ENCODE measurements at regions not wholly inside any gene's neighbourhood (a gene's known extent, or its start where the extent isn't known, plus 50 kb on each side); places are given as distances from the start of the nearest gene placed in this dataset.

GRCh38 chr20:10739566-10739965 is 65.8 kb upstream of the JAG1 start:
- Histone ChIP-seq H3K27ac (ENCODE audit: low read length) (no peak overlapping the region), H3K9me3 (ENCODE audit: low read length) (no peaks in the 10 kb centered on the region), H3K9ac (ENCODE audit: low read length) (no peak overlapping the region), H3K36me3 (ENCODE audit: insufficient read depth, low read length) (no peaks in the 10 kb centered on the region), H3F3A (ENCODE audit: insufficient read depth, low read length, poor library complexity, severe bottlenecking) (no peaks in the 10 kb centered on the region), H3K79me2 (replicated peaks; ENCODE audit: insufficient read depth, low read length) (no peaks in the 10 kb centered on the region), H2AFZ (ENCODE audit: low read depth, low read length) (no peak overlapping the region), H3K9me2 (ENCODE audit: insufficient read depth, low read length) (no peaks in the 10 kb centered on the region), H3K4me3 (ENCODE audit: low read length) (no peak overlapping the region), H4K20me1 (ENCODE audit: insufficient read depth) (no peaks in the 10 kb centered on the region), H3K4me2 (ENCODE audit: low read length) (no peak overlapping the region), H3K27me3 (ENCODE audit: insufficient read depth, low read depth, low read length) (no peaks in the 10 kb centered on the region)
- no peak for TF ChIP-seq REST (IDR thresholded peaks at IDR 0.05; ENCODE audit: borderline replicate concordance)
- no peak for TF ChIP-seq POLR2AphosphoS5 (IDR thresholded peaks at IDR 0.05)
- no peak for TF ChIP-seq SMC3 (conservative IDR thresholded peaks at IDR 0.05; ENCODE audit: poor library complexity)
- no peak for TF ChIP-seq EP300 (conservative IDR thresholded peaks at IDR 0.05; ENCODE audit: poor library complexity, severe bottlenecking)
- TF ChIP-seq CTCF (IDR thresholded peaks at IDR 0.05; ENCODE audit: poor library complexity, severe bottlenecking), result no peak
- no peak for TF ChIP-seq MXI1 (conservative IDR thresholded peaks at IDR 0.05; ENCODE audit: poor library complexity, severe bottlenecking)
- TF ChIP-seq TAF1 (IDR thresholded peaks at IDR 0.05; ENCODE audit: low read depth), result no peak

GRCh38 chr20:10741060-10741459 is 67.3 kb upstream of the JAG1 start:
- TF ChIP-seq RAD21 (conservative IDR thresholded peaks at IDR 0.05) (no peak), MXI1 (conservative IDR thresholded peaks at IDR 0.05; ENCODE audit: poor library complexity, severe bottlenecking) (no peak), CTCF (IDR thresholded peaks at IDR 0.05; ENCODE audit: poor library complexity, severe bottlenecking) (no peak), POLR2AphosphoS5 (IDR thresholded peaks at IDR 0.05) (no peak), SMC3 (conservative IDR thresholded peaks at IDR 0.05; ENCODE audit: poor library complexity) (no peak), TAF1 (IDR thresholded peaks at IDR 0.05; ENCODE audit: low read depth) (no peak)
- Histone ChIP-seq H3F3A (ENCODE audit: insufficient read depth, low read length, poor library complexity, severe bottlenecking) (no peaks in the 10 kb centered on the region), H3K9ac (ENCODE audit: low read length) (no peak overlapping the region)

More at GRCh38 chr20:10741060-10741459, 67.3 kb upstream of the JAG1 start:
- Histone ChIP-seq H3K36me3 (ENCODE audit: insufficient read depth, low read length) (no peaks in the 10 kb centered on the region), H3K9me3 (ENCODE audit: low read length) (no peaks in the 10 kb centered on the region), H3K4me2 (ENCODE audit: low read length) (no peak overlapping the region), H3K27me3 (ENCODE audit: insufficient read depth, low read depth, low read length) (no peaks in the 10 kb centered on the region), H2AFZ (ENCODE audit: low read depth, low read length) (no peak overlapping the region), H3K4me3 (ENCODE audit: low read length) (no peak overlapping the region), H4K20me1 (ENCODE audit: insufficient read depth) (no peaks in the 10 kb centered on the region), H3K27ac (ENCODE audit: low read length) (no peak overlapping the region), H3K79me2 (replicated peaks; ENCODE audit: insufficient read depth, low read length) (no peaks in the 10 kb centered on the region), H3K9me2 (ENCODE audit: insufficient read depth, low read length) (no peaks in the 10 kb centered on the region)

Measured in neural cell (in vitro differentiated cells).